Suprapubic skin (tissue), 4 donors: ENCODE measurements at regions not wholly inside any gene's neighbourhood (a gene's known extent, or its start where the extent isn't known, plus 50 kb on each side); places are given as distances from the start of the nearest gene placed in this dataset.
"Not testable (repeated sequence)": the region's sequence is repeated elsewhere in the genome, so short reads cannot be mapped to it uniquely, and the experiment has no call there.

ENCODE experiments used
- DNase-seq, 2 donors: peaks; one replicate each; pipeline ENCODE4 v3.0.0-alpha.2; 2019; ENCODE audit warnings: low spot score in 2 of 2
- H3K27ac ChIP-seq: fragments of 200-600 bp; sonication (generic); one replicate; pipeline ENCODE4 v1.5.1; 2019
- H3K27me3 ChIP-seq: fragments of 200-600 bp; sonication (generic); one replicate; pipeline ENCODE4 v1.5.1; 2019
- H3K36me3 ChIP-seq: fragments of 200-600 bp; sonication (generic); one replicate; pipeline ENCODE4 v1.5.1; 2019
- H3K4me1 ChIP-seq: fragments of 200-600 bp; sonication (generic); one replicate; pipeline ENCODE4 v1.5.1; 2019
- H3K4me3 ChIP-seq: fragments of 200-600 bp; sonication (generic); one replicate; pipeline ENCODE4 v1.5.1; 2019; ENCODE audit warnings: mild to moderate bottlenecking
- H3K9me3 ChIP-seq: fragments of 200-600 bp; sonication (generic); one replicate; pipeline ENCODE4 v1.5.1; 2019
- CTCF ChIP-seq, 2 donors: fragments of 200-600 bp in 1 of 2; fragments of 450-650 bp in 1 of 2; sonication (generic) in 1 of 2; IDR thresholded peaks; one replicate each; pipeline ENCODE4 v1.5.1; 2016 to 2019; ENCODE audit warnings: antibody characterized with exemption in 2 of 2, mild to moderate bottlenecking in 1 of 2, moderate library complexity in 1 of 2
- EP300 ChIP-seq: sonication (generic); formaldehyde crosslinking; IDR thresholded peaks from one replicate; pipeline ENCODE4 v1.6.1; 2017; ENCODE audit warnings: antibody characterized with exemption
- POLR2A ChIP-seq, 2 donors: fragments of 450-650 bp; IDR thresholded peaks; one replicate each; pipeline ENCODE4 v1.6.1; 2017; ENCODE audit warnings: antibody characterized with exemption in 2 of 2, mild to moderate bottlenecking in 2 of 2, moderate library complexity in 2 of 2
- POLR2AphosphoS5 ChIP-seq, 3 donors: sonication (generic); formaldehyde crosslinking; IDR thresholded peaks; one replicate each; pipeline ENCODE4 v1.6.1; 2017; ENCODE audit warnings: antibody characterized with exemption in 3 of 3
- WGBS: methylation state at CpG from one replicate; pipeline ENCODE4 v1.1.5; 2018; 5-methylcytosine and 5-hydroxymethylcytosine counted together

GRCh38 chr6:74268815-74269599 is 573.0 kb downstream of the CD109 start:
- no peaks in the 10 kb centered on the region for H3K9me3 ChIP-seq
- 55% methylated on average over 2 of the region's 2 CpGs for WGBS
- DNase-seq: no peak
- H3K27me3 ChIP-seq: no peaks in the 10 kb centered on the region
- H3K4me1 ChIP-seq: no peaks in the 10 kb centered on the region
- TF ChIP-seq EP300 (no peak), POLR2AphosphoS5 (IDR thresholded peaks at IDR 0.05) (no peak), CTCF (IDR thresholded peaks at IDR 0.05) (no peak), POLR2A (IDR thresholded peaks at IDR 0.05) (no peak)
- no peak overlapping the region for H3K4me3 ChIP-seq
- no peaks in the 10 kb centered on the region for H3K36me3 ChIP-seq
- no peak overlapping the region for H3K27ac ChIP-seq

- no peaks in the 10 kb centered on the region for H3K9me3 ChIP-seq
- no peak overlapping the region for H3K27ac ChIP-seq
- H3K4me1 ChIP-seq: peaks cover 5% of the 10 kb centered on the region
- no peak for DNase-seq
- H3K27me3 ChIP-seq: no peaks in the 10 kb centered on the region
- no peak overlapping the region for H3K4me3 ChIP-seq
- no peaks in the 10 kb centered on the region for H3K36me3 ChIP-seq
- TF ChIP-seq POLR2A (IDR thresholded peaks at IDR 0.05) (no peak), CTCF (IDR thresholded peaks at IDR 0.05) (no peak), EP300 (no peak)
- WGBS: 76% methylated on average over 2 of the region's 2 CpGs
Measured at GRCh38 chr6:74259981-74260380, 564.0 kb downstream of the CD109 start.

GRCh38 chr6:74256781-74257180 is 560.8 kb downstream of the CD109 start:
- Histone ChIP-seq H3K9me3 (no peaks in the 10 kb centered on the region), H3K27ac (peak overlapping the region; percentile 0), H3K4me1 (peaks cover 5% of the 10 kb centered on the region), H3K4me3 (no peak overlapping the region), H3K27me3 (no peaks in the 10 kb centered on the region), H3K36me3 (no peaks in the 10 kb centered on the region)
- DNase-seq: no peak
- WGBS: 6% methylated on average over 2 of the region's 2 CpGs
- TF ChIP-seq POLR2AphosphoS5 (IDR thresholded peaks at IDR 0.05) (no peak), EP300 (no peak), CTCF (IDR thresholded peaks at IDR 0.05) (no peak), POLR2A (IDR thresholded peaks at IDR 0.05) (no peak)

- Histone ChIP-seq H3K27ac (peak overlapping the region; percentile 0), H3K36me3 (no peaks in the 10 kb centered on the region), H3K9me3 (no peaks in the 10 kb centered on the region), H3K4me1 (peaks cover 5% of the 10 kb centered on the region), H3K27me3 (no peaks in the 10 kb centered on the region), H3K4me3 (no peak overlapping the region)
- TF ChIP-seq CTCF (IDR thresholded peaks at IDR 0.05): no peak
- no peak for TF ChIP-seq POLR2AphosphoS5 (IDR thresholded peaks at IDR 0.05)
- TF ChIP-seq POLR2A (IDR thresholded peaks at IDR 0.05): no peak
- TF ChIP-seq EP300: no peak
- DNase-seq: no peak
Measured at GRCh38 chr6:74256381-74256780, 560.4 kb downstream of the CD109 start.

GRCh38 chr6:74255007-74255406 is 559.0 kb downstream of the CD109 start:
- H3K9me3 ChIP-seq, H3K27ac ChIP-seq, H3K27me3 ChIP-seq, H3K4me3 ChIP-seq, H3K4me1 ChIP-seq, H3K36me3 ChIP-seq: not testable (repeated sequence)
- peak in 1 of 2 donors; percentile 57 for DNase-seq
- 95% methylated on average over 4 of the region's 24 CpGs for WGBS

GRCh38 chr6:74254147-74254546 is 558.1 kb downstream of the CD109 start:
- H3K4me3 ChIP-seq, H3K27ac ChIP-seq, H3K27me3 ChIP-seq, H3K9me3 ChIP-seq, DNase-seq, H3K36me3 ChIP-seq, H3K4me1 ChIP-seq: not testable (repeated sequence)
- 92% methylated on average over 1 of the region's 1 CpG for WGBS
